Brain pericyte (primary cell): ENCODE measurements at regions not wholly inside any gene's neighbourhood (a gene's known extent, or its start where the extent isn't known, plus 50 kb on each side); places are given as distances from the start of the nearest gene placed in this dataset.
"Not testable (repeated sequence)": the region's sequence is repeated elsewhere in the genome, so short reads cannot be mapped to it uniquely, and the experiment has no call there.

Source experiments
- DNase-seq: peaks from one replicate; pipeline ENCODE4 v3.0.0-alpha.2; 2012; ENCODE audit warnings: low read depth, low spot score

DNA sequence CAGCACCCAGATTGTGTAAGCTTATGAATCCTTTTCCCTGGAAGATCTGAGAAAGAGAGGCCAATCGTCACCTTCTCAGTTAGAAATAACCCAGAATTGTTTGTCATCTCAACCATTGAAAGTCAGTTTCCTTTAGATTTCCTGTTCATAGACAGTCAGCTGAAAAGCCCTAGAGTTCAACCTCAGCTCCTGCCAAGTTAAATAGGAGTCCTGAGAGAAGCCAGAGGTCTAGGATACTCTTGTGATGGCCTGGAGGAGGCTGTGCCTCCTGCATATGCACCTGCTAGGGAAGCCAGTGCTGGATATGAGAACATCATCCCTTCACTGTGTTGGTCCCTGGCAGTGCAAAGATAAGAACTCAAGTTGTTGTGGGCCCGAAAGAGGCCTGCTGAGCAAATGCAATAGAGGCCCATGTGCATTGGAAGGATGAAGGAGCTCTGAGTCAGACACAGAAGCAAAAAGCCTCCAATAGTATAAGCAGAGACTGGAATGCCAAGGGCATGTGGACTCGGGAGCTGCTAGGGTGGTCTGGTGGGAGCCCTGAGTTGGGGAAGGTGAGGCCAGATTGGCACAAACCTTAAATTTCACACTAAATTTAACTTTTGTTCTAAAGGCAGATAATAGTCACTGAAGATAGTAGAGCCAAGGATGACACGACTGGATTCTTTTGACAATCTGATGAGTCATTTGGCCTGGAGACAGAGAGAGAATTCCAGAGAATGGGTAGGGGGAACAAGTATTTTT lies 520.9 kb upstream of the CDH5 start:
- no peak for DNase-seq

DNA sequence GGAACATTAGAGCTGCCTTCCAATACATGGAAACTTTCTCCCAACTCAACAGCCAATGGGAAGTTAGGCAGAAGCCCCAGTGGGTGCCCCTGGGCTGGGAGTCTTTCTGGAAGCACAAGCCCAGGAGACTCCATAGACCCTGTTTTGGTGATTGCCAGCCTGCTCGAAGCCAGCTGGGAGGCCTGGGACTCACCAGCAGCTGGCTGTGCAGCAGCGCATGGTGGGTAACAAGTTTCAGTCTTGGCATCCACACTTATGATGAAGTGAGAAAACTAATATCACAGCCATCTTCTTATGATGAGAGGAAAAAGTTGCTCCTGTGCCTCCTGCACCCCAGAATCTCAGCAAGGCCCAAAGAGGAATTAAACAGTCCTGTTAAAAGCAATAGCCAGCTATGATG lies 522.5 kb upstream of the CDH5 start:
- no peak for DNase-seq

GRCh38 chr16:65842067-65842466 lies 524.4 kb upstream of the CDH5 start:
- no peak for DNase-seq

DNA sequence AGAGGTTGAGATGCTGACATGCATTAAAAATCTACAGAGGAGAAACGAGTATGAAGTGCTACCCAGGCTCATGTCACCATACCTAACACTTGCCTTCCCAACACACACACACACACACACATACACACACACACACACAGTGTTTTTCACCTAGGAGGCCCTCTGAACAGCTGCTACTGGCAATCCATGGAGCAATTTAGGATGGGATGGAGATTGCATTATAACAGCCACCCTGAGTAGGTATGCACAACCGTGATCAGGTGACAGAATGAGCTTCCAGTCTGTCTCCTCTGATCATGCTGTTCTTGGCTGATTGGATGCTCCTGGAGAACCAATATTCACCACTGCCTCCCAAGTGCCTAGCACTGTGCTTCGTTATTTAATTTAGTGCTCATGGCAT lies 528.5 kb upstream of the CDH5 start:
- DNase-seq: no peak

DNA sequence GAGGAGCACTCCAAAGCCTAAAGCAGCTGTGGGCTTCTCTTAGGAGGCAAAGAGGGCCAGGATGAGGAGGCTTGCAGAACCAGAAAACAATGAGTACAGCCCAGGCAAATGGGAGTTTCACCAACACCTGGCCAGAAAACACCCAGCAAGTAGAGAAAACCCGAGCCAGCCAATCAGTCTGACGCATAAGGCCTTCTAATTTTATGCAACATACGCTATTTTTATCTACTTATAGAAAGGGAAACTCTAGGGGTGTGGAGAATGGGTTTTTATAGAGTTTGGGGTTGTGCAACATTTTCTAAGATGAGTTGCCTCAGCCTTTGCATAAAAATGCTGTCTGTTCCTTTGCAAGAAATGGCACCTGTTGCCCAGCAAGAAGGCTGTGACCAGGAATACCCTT lies 529.0 kb upstream of the CDH5 start:
- no peak for DNase-seq

DNA sequence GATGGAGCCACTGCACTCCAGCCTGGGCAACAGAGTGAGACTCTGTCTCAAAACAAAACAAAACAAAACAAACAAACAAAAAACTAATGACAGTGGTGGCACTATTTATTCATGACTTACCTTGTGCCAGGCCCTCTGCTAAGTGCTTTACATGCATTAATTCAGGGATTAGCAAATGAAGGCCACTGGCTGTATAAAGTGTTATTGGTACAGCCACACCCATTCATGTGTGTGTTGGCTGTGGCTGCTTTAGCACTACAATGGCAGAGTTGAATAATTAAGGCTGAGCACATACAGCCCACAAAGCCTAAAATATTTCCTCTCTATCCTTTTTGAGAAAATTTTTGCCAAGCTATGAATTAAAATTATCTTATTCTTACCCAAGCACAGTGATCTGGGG lies 531.8 kb upstream of the CDH5 start:
- no peak for DNase-seq

DNA sequence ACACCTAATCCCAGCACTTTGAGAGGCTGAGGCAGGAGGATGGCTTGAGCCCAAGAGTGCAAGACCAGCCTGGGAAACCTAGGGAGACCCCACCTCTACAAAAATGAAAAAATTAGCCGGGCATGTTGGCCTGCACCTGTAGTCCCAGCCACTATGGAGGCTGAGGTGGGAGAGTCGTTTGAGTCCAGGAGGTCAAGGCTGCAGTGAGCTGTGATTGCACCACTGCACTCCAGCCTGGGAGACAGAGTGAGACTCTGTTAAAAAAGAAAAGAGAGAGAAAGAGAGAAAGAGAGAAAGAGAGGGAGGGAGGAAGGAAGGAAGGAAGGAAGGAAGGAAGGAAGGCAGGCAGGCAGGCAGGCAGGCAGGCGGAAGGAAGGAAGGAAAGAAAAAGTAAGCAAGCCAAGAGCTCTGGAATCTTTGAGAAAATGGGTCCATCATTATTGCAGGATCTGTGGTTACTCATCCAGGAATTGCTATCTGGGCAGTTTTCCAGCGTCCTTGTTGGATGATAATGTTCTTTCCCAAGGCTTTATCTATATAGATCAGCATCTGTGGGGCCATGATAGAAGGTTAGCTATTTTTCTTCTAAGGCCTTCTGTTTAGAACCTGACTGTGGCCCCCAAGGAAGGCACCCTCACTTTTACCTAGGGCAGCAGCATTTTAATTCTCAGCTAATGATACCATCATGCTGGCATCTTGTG lies 533.2 kb upstream of the CDH5 start:
- DNase-seq: no peak

DNA sequence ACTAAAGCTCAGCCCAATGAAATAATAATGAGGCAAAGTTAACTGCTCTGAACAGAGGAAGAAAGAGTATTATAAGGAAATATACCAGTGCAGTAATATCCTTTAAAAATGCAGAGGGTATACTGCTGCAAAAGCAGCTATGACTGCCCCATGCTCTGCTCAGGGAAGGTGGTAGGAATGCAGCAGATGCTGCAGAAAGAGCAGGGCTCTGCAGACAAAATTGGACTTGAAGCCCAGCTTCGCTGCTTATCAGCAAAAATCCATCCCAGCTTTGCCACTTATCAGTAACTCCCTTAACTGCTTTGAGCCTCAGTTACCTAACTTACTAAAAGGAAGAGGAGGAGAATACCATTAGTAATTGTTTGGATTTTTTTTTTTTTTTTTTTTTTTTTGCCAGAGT lies 533.8 kb upstream of the CDH5 start:
- DNase-seq: no peak

GRCh38 chr16:65831903-65832666 lies 534.4 kb upstream of the CDH5 start:
- no peak for DNase-seq

DNA sequence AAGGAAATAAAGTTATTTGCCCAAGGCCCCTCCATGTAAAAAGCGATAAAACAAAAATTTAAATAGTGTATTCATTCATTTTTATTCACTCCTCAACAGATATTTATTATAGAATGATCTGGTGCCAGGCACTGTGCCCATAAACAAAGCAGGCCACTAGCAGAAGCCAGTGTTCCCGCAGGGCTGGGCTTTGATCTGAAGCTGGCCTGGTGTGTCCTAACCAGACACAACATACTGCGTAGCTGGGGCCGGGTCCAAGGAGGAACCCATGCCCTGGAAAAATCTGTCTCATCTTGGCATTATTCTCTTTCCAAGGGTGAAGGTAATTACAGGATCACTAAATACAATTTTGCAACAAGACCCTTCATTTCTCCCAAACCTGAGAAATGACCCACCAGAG lies 537.4 kb upstream of the CDH5 start:
- no peak for DNase-seq

DNA sequence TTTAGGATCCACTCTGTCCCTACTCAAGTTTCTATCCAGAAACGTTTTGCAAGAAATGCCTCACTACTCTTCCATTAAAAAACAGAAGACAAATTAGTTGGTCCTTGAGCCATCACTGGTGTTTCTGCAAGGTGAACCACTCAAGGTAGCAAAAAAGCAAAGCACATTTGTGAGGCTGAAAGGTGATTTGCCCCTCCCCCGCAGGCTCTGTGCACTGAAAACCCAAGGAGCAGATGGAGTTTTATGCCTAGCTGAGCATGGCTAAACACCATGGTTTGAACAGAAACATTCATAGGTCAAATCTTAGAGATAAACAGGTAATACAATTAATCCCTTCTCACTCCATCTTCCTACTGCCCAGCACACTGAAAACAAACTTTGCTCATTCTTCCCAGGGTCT lies 538.2 kb upstream of the CDH5 start:
- DNase-seq: no peak

DNA sequence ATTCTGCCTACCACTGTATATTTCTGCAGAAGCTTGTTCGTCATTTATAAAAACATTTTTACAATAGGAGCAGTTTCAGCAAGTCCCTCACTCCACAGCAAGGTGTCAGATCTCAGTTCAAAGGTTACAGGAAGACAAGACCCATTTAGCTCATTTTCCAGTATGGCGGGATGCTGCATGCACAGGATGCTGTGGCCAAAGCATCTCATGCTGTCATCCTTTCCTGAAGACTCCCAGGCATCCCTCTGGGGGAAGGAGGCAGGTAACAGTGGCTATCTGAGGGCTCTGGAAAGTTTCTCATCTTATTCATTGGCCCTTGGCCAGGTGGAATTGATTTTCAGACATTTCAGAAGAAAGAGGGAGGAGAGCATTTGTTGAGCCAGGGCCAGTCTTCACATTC lies 539.3 kb upstream of the CDH5 start:
- no peak for DNase-seq

GRCh38 chr16:65825191-65825856 lies 541.2 kb upstream of the CDH5 start:
- DNase-seq: no peak

GRCh38 chr16:65822148-65822547 lies 544.3 kb upstream of the CDH5 start:
- DNase-seq: no peak

GRCh38 chr16:65819136-65819898 lies 547.2 kb upstream of the CDH5 start:
- no peak for DNase-seq

- no peak for DNase-seq
Measured at GRCh38 chr16:65817799-65818198, 548.7 kb upstream of the CDH5 start.

DNA sequence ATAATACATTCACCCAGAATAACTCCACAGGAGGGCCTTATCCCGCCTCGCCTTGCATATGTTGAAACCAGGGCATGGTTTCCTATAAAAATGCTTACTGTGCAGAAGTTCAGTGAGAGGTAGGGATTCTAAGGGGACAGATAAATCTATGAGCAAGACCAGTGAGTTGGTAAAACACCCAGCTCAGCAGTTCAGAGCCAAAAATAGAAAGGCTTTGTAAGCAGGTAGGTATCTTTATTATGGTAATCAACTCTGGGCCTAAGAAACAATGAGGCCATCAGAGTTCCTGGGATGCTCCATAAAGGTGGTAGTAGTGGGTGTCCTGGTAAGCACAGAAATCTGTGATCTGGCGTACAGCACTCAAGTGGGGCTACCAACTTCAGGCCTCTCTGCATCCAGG lies 549.4 kb upstream of the CDH5 start:
- DNase-seq: no peak

- no peak for DNase-seq
Measured at GRCh38 chr16:65816556-65816955, 549.9 kb upstream of the CDH5 start.

DNA sequence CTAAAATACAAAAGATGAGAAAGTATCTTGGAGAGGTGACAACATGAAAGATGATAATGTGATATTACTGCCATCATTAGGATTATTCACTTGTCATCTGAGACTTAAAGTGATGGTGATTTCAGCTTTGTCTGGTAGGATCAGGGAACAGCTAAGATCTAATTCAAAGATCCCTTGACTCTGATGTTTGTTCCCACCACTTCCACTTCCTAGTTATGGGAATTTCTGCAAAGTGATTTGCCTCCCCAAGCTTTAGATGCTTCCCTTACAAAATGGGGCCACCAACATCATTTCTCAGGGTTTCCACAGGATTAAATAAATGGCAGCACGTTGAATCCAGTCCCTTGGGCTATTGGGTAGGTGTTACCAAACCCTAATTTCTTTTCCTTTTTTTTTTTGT lies 550.8 kb upstream of the CDH5 start:
- DNase-seq: no peak

- not testable (repeated sequence) for DNase-seq
Measured at GRCh38 chr16:65813879-65814278, 552.6 kb upstream of the CDH5 start.

GRCh38 chr16:65809627-65810026 lies 556.9 kb upstream of the CDH5 start:
- no peak for DNase-seq
